ENCODE measurements at regions not wholly inside any gene's neighbourhood (a gene's known extent, or its start where the extent isn't known, plus 50 kb on each side); places are given as distances from the start of the nearest gene placed in this dataset.
"Not testable (repeated sequence)": the region's sequence is repeated elsewhere in the genome, so short reads cannot be mapped to it uniquely, and the experiment has no call there.

DNA sequence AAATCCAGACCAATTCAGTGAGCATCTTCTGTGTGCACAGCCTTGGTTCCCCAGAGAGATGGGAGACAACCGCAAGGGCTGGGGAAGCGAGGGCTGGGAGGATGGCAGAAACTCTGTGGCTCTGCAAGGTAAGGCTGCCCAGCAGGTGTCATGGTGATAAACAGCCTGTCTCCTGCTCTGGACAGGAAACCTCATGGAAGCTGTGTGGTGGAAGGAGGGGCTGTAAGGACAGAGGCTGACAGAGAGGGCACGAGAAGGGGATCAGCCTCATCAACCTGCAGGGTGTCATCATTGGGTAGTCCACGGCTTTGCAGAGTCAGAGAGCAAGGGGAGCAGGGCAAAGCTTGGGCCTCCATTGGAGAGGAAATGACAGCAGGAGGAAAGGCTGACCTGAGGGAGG is 138.4 kb upstream of the CADM1 start:
- H3K4me1 ChIP-seq (ENCODE audit: control insufficient read depth, insufficient read depth, low read length) = no peaks in the 10 kb centered on the region
- peaks cover 7 to 19% of the 10 kb centered on the region in 2 donors for H3K27me3 ChIP-seq (ENCODE audit: control insufficient read depth in 1 of 2, insufficient read depth in 2 of 2, low read length in 2 of 2)

DNA sequence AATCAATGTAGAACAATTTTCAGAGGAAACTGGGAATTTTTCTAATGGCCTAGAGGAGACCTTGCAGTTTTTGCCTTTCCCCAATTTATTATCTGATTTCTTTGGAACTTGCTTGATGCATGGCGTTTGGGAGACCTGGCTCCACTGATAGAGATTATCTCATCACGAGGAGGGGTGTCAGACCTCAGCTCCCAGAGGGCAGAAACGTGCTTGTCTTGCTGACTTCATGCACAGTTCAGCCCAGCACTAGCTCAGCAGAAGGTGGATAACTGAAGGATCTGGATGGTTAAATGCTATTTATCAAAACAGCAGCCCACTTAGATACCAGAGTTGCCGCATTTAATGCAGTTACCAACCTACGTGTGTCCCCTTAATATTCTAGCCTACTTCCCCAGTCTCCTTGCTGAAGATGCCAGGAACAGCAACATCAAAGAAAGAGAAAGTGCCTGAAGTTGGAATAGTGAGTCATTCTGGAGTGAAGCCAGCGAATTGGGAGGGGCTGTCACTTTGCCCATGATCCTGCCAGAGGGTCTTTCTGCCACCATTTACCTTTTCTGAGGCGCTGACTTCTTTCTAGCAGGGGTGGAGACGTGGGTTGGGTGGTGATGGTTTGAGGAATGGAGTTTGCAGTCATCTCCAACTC is 133.5 kb upstream of the CADM1 start:
- Histone ChIP-seq H3K4me3 (ENCODE audit: low read length in 2 of 2) (no peak overlapping the region), H3K9me3 (ENCODE audit: control insufficient read depth in 2 of 2, low read length in 2 of 2) (no peaks in the 10 kb centered on the region), H3K36me3 (ENCODE audit: control insufficient read depth in 2 of 2, insufficient read depth in 2 of 2, low read length in 2 of 2) (no peaks in the 10 kb centered on the region), H3K27ac (ENCODE audit: low read length) (no peak overlapping the region), H3K4me1 (ENCODE audit: control insufficient read depth, insufficient read depth, low read length) (no peaks in the 10 kb centered on the region), H3K9ac (ENCODE audit: low read length in 2 of 2) (no peak overlapping the region), H3K27me3 (ENCODE audit: control insufficient read depth in 1 of 2, insufficient read depth in 2 of 2, low read length in 2 of 2) (peaks cover 0 to 4% of the 10 kb centered on the region in 2 donors)

More for the DNA sequence above, 138.4 kb upstream of the CADM1 start:
- no peak overlapping the region for H3K4me3 ChIP-seq (ENCODE audit: low read length in 2 of 2)
- H3K9ac ChIP-seq (ENCODE audit: low read length in 2 of 2) = no peak overlapping the region
- H3K9me3 ChIP-seq (ENCODE audit: control insufficient read depth in 2 of 2, low read length in 2 of 2) = no peaks in the 10 kb centered on the region
- H3K36me3 ChIP-seq (ENCODE audit: control insufficient read depth in 2 of 2, insufficient read depth in 2 of 2, low read length in 2 of 2) = no peaks in the 10 kb centered on the region
- no peak overlapping the region for H3K27ac ChIP-seq (ENCODE audit: low read length)

DNA sequence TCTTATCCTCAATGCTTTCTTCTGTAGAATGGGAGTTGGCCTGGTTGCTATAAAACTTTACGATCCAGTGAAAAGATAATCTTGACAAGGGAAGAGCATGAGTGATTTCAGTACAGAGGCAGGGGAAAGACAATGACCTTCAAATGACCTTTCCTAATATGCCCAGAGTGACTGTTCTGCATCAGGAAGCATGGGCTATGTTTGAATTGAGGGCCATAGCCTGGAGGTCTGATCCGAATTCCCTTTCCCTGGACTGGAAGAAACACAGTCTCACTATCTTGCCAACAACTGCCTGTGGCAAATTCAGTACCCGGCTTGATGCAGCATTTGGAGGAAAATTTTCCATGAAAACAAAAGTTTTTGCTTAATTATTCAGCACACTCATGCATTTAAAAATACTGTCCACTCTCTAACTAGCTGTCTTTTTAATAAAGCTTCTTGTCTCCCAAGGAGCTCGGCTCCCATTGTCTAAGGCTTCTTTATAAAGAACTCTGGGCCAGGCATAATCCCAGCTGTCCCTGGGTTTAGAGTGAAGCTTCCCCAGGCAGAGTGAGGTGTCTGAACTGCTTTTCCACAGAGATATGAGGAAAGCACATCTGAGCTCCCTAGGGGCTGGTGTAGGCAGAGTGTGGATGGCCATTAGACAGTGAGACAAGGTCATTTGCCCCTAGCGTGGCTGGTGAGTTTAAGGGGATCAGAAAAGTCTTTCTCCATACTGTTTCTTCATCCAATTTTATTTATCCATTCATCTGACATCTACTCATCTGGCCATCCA is 132.7 kb upstream of the CADM1 start:
- no peak overlapping the region for H3K4me3 ChIP-seq (ENCODE audit: low read length in 2 of 2)
- peaks cover 0 to 4% of the 10 kb centered on the region in 2 donors for H3K27me3 ChIP-seq (ENCODE audit: control insufficient read depth in 1 of 2, insufficient read depth in 2 of 2, low read length in 2 of 2)
- H3K4me1 ChIP-seq (ENCODE audit: control insufficient read depth, insufficient read depth, low read length) = no peaks in the 10 kb centered on the region
- no peak overlapping the region for H3K9ac ChIP-seq (ENCODE audit: low read length in 2 of 2)
- no peaks in the 10 kb centered on the region for H3K36me3 ChIP-seq (ENCODE audit: control insufficient read depth in 2 of 2, insufficient read depth in 2 of 2, low read length in 2 of 2)
- H3K27ac ChIP-seq (ENCODE audit: low read length) = no peak overlapping the region
- no peaks in the 10 kb centered on the region for H3K9me3 ChIP-seq (ENCODE audit: control insufficient read depth in 2 of 2, low read length in 2 of 2)

DNA sequence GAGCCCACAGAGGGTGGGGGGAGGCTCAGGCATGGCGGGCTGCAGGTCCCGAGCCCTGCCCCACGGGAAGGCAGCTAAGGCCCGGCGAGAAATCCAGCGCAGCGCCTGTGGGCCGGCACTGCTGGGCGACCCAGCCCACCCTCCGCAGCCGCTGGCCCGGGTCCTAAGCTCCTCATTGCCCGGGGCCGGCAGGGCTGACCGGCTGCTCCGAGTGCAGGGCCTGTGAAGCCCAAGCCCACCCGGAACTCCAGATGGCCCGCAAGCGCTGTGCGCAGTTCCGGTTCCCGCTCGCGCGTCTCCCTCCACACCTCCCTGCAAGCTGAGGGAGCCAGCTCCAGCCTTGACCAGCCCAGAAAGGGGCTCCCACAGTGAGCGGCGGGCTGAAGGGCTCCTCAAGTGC is 129.8 kb upstream of the CADM1 start:
- H3K4me1 ChIP-seq (ENCODE audit: control insufficient read depth, insufficient read depth, low read length); H3K27me3 ChIP-seq (ENCODE audit: control insufficient read depth in 1 of 2, insufficient read depth in 2 of 2, low read length in 2 of 2); H3K36me3 ChIP-seq (ENCODE audit: control insufficient read depth in 2 of 2, insufficient read depth in 2 of 2, low read length in 2 of 2); H3K4me3 ChIP-seq (ENCODE audit: low read length in 2 of 2); H3K9ac ChIP-seq (ENCODE audit: low read length in 2 of 2); H3K9me3 ChIP-seq (ENCODE audit: control insufficient read depth in 2 of 2, low read length in 2 of 2); H3K27ac ChIP-seq (ENCODE audit: low read length): not testable (repeated sequence)

DNA sequence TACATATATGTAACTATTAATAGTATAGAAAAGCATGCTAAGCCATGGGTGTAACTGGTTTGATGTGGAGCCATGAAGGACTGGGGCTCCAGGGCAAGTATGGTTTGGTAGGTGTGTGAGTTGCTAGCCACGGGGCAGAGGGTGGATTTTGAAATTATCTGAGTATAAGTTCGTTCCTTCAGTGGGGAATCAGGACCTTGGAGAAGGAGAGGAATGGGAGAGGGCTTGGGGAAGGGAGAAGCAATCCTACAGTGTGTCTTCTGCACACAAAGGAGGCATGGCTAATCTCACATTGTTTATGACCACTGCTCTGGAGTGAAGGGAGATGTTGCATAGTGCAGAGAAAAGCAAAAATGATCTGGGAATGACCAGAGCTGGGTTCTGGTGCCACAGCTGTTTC is 127.8 kb upstream of the CADM1 start:
- no peak overlapping the region for H3K27ac ChIP-seq (ENCODE audit: low read length)
- H3K4me1 ChIP-seq (ENCODE audit: control insufficient read depth, insufficient read depth, low read length) = no peaks in the 10 kb centered on the region
- H3K4me3 ChIP-seq (ENCODE audit: low read length in 2 of 2) = no peak overlapping the region
- H3K9me3 ChIP-seq (ENCODE audit: control insufficient read depth in 2 of 2, low read length in 2 of 2) = no peaks in the 10 kb centered on the region
- H3K9ac ChIP-seq (ENCODE audit: low read length in 2 of 2) = no peak overlapping the region
- peaks cover 0 to 2% of the 10 kb centered on the region in 2 donors for H3K27me3 ChIP-seq (ENCODE audit: control insufficient read depth in 1 of 2, insufficient read depth in 2 of 2, low read length in 2 of 2)
- no peaks in the 10 kb centered on the region for H3K36me3 ChIP-seq (ENCODE audit: control insufficient read depth in 2 of 2, insufficient read depth in 2 of 2, low read length in 2 of 2)

DNA sequence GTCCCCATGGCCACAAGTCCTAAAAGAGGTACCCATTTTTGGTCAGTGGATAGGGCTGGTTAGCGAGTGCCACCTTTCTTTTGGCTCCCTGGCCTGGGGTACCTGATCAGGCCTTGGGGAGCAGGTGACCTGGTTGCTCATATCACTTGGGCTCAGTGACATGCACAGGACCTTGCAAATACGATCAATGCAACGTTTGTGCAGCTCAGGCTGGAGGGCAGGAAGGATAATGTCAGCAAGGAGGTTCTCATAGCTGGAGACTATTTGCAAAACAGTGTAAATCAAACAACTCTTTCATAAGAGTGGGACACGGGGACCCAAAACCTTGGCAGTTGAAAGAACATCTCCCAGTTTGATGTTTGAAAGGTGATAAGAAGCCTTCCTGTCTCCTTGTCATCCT is 127.4 kb upstream of the CADM1 start:
- H3K4me3 ChIP-seq (ENCODE audit: low read length in 2 of 2) = no peak overlapping the region
- peaks cover 0 to 2% of the 10 kb centered on the region in 2 donors for H3K27me3 ChIP-seq (ENCODE audit: control insufficient read depth in 1 of 2, insufficient read depth in 2 of 2, low read length in 2 of 2)
- H3K4me1 ChIP-seq (ENCODE audit: control insufficient read depth, insufficient read depth, low read length) = no peaks in the 10 kb centered on the region
- no peaks in the 10 kb centered on the region for H3K9me3 ChIP-seq (ENCODE audit: control insufficient read depth in 2 of 2, low read length in 2 of 2)
- no peak overlapping the region for H3K9ac ChIP-seq (ENCODE audit: low read length in 2 of 2)
- H3K36me3 ChIP-seq (ENCODE audit: control insufficient read depth in 2 of 2, insufficient read depth in 2 of 2, low read length in 2 of 2) = no peaks in the 10 kb centered on the region
- H3K27ac ChIP-seq (ENCODE audit: low read length) = no peak overlapping the region

DNA sequence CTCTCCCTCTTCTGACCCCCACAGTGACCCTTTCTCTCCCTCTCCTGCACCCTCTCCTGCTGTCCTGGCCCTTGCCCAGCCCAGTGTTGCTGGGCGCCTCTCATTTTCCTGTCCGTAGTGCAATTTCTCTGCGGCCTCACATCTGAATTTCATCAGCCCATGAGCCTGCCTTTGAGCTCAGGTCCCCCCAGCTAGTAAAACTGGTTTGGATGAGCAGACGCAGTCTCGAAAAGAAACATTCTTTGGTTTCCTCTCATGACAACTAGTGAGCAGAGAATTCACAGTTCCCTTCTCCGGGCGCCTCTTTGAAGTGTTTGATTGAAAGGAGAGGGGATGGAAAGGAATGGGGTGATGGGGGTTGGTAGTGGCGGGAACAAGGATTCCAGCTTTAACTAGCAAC is 126.0 kb upstream of the CADM1 start:
- no peak overlapping the region for H3K4me3 ChIP-seq (ENCODE audit: low read length in 2 of 2)
- H3K9me3 ChIP-seq (ENCODE audit: control insufficient read depth in 2 of 2, low read length in 2 of 2) = no peaks in the 10 kb centered on the region
- H3K27me3 ChIP-seq (ENCODE audit: control insufficient read depth in 1 of 2, insufficient read depth in 2 of 2, low read length in 2 of 2) = peaks cover 0 to 2% of the 10 kb centered on the region in 2 donors
- no peak overlapping the region for H3K9ac ChIP-seq (ENCODE audit: low read length in 2 of 2)
- no peaks in the 10 kb centered on the region for H3K4me1 ChIP-seq (ENCODE audit: control insufficient read depth, insufficient read depth, low read length)
- H3K27ac ChIP-seq (ENCODE audit: low read length) = no peak overlapping the region
- no peaks in the 10 kb centered on the region for H3K36me3 ChIP-seq (ENCODE audit: control insufficient read depth in 2 of 2, insufficient read depth in 2 of 2, low read length in 2 of 2)

DNA sequence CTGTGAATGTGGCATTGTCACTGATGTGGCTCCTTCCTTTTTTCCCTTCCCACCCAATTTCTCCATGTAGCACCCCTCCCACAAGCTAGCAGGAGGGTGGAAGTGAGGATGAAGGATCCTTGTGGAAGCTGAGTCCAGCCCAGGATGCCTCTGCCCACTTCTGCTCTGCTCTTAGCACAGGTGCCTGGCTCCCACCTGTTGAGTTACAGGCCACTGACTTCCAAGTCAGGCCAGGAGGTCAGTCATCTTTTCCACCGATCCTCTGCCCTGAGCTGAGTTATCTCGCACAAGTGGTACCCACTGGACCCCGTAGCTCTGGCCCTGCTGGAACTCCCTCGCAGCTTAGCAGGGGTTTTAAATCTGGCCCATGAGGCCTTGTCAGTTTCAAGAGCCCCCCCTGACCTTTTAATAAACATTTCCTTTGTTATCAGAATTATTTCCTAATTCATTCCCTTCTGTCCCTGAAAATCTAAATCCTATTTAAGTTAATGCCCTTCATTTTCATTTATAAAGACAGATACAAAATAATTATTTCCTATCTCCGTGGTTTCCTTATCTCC is 125.3 kb upstream of the CADM1 start:
- no peak overlapping the region for H3K9ac ChIP-seq (ENCODE audit: low read length in 2 of 2)
- no peaks in the 10 kb centered on the region for H3K36me3 ChIP-seq (ENCODE audit: control insufficient read depth in 2 of 2, insufficient read depth in 2 of 2, low read length in 2 of 2)
- H3K4me1 ChIP-seq (ENCODE audit: control insufficient read depth, insufficient read depth, low read length) = no peaks in the 10 kb centered on the region
- no peak overlapping the region for H3K27ac ChIP-seq (ENCODE audit: low read length)
- H3K4me3 ChIP-seq (ENCODE audit: low read length in 2 of 2) = no peak overlapping the region
- peaks cover 0 to 2% of the 10 kb centered on the region in 2 donors for H3K27me3 ChIP-seq (ENCODE audit: control insufficient read depth in 1 of 2, insufficient read depth in 2 of 2, low read length in 2 of 2)
- no peaks in the 10 kb centered on the region for H3K9me3 ChIP-seq (ENCODE audit: control insufficient read depth in 2 of 2, low read length in 2 of 2)

DNA sequence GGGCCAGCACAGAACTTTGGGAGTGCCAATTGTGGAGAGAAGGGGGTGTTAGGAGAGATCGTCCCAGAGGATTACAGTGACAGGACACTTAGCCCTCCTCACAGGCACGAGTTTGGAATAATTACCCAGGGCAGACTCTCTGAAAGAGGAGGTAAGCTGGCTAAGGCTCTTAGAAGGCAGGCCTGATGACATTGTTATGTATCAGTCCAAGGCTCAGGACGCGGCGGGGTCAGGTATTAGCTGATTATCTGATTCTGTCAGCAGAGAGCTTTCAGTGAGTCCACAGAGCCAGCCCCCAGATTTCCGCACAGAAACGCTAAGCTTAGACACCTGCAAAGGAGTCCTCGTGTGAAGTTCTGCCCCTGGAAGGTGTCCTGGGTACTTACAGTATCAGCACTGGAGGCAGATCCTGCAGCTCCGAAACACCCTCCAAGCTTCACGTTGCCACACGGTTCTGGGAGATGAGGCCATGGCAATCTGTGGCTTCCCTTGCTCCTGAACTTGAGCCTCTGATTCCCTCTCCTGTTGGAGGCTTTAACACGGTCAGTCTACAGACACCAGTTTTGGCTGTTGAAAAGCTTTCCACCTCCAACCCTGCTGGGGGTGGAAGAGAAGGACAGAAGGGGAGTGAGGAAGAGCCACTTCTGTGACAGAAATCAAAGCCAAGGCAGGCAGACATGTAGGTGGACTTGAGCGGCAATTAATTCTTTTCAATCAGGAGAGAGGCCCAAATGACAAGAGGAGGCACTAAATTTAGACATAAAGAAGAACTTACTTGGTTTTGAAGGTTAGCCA is 123.6 kb upstream of the CADM1 start:
- Histone ChIP-seq H3K27me3 (ENCODE audit: control insufficient read depth in 1 of 2, insufficient read depth in 2 of 2, low read length in 2 of 2) (peaks cover 0 to 2% of the 10 kb centered on the region in 2 donors), H3K4me3 (ENCODE audit: low read length in 2 of 2) (no peak overlapping the region), H3K9ac (ENCODE audit: low read length in 2 of 2) (no peak overlapping the region), H3K27ac (ENCODE audit: low read length) (no peak overlapping the region), H3K36me3 (ENCODE audit: control insufficient read depth in 2 of 2, insufficient read depth in 2 of 2, low read length in 2 of 2) (no peaks in the 10 kb centered on the region), H3K9me3 (ENCODE audit: control insufficient read depth in 2 of 2, low read length in 2 of 2) (no peaks in the 10 kb centered on the region), H3K4me1 (ENCODE audit: control insufficient read depth, insufficient read depth, low read length) (peaks cover 6% of the 10 kb centered on the region)

DNA sequence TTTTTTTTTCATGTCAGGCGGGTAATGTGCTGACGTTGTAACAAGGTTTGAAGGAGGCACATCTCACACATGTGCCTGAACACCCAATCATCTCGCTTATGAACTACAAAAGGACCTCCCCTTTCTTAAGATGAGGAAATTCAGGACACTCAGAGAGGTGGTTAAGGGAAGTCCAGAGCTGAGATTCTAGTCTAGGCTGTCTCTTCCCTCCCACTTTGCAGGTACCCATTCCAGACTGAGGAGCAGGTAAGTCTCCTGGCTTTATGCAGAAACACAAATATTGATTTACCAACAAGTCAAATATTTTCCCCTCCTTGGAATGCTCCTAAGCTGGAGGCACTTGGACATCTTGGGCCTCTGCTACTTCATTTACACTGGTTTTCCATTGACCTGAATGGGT is 122.9 kb upstream of the CADM1 start:
- Histone ChIP-seq H3K4me1 (ENCODE audit: control insufficient read depth, insufficient read depth, low read length) (peaks cover 9% of the 10 kb centered on the region), H3K9me3 (ENCODE audit: control insufficient read depth in 2 of 2, low read length in 2 of 2) (no peaks in the 10 kb centered on the region), H3K36me3 (ENCODE audit: control insufficient read depth in 2 of 2, insufficient read depth in 2 of 2, low read length in 2 of 2) (no peaks in the 10 kb centered on the region), H3K9ac (ENCODE audit: low read length in 2 of 2) (no peak overlapping the region), H3K27ac (ENCODE audit: low read length) (no peak overlapping the region), H3K27me3 (ENCODE audit: control insufficient read depth in 1 of 2, insufficient read depth in 2 of 2, low read length in 2 of 2) (peaks cover 0 to 2% of the 10 kb centered on the region in 2 donors), H3K4me3 (ENCODE audit: low read length in 2 of 2) (no peak overlapping the region)

All from stomach smooth muscle (tissue), 2 donors.